Left forelimb (tissue), 1 donor: ENCODE measurements at regions not wholly inside any gene's neighbourhood (a gene's known extent, or its start where the extent isn't known, plus 50 kb on each side); places are given as distances from the start of the nearest gene placed in this dataset.

Experiments
- DNase-seq: peaks from one replicate; pipeline ENCODE4 v3.0.0-alpha.2; 2018; ENCODE audit warnings: low spot score

DNA sequence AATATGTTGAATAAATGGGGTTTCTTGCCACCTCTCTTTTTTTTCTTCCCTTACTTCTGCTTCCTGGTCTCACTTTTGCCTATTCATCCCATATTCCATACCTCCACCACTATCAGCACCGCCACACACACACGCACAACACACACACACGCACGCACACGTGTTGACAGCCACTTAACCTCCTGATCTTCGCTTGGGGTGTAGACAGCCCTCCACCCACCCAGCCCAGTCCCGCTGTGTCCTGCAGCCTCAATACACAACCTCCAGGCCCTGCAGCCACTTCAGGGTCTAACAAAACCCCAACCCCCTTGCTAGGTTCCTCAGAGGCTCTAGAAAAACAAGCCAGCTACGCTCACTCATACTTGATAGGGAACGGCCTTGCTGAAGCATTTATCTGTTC, 72.3 kb downstream of the LINC00237 start:
- DNase-seq, result no peak

- no peak for DNase-seq
Observed at GRCh38 chr20:21031666-21032065, 74.5 kb downstream of the LINC00237 start.

DNA sequence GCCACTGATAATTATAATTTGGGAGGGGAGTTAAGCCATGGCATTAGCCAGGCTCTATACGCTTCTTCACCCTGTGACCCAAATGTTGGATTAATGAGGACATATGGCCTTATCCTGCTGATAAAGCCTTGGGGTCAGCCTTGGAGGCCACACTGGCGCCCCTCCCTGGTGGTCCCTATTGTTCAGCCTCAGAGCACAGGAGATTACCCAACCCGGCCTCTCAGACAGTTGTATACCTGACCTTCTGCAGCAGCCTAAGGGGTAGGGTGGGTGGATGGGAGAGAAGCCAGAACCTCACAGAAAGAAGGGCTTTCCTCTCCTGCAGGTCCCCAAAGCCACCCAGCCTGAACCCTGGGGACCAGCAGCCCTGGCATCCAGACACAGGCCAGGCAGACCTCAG, 76.8 kb downstream of the LINC00237 start:
- no peak for DNase-seq

GRCh38 chr20:21028921-21029320, 77.2 kb downstream of the LINC00237 start:
- no peak for DNase-seq

- no peak for DNase-seq
Observed at GRCh38 chr20:21028436-21028835, 77.7 kb downstream of the LINC00237 start.

- no peak for DNase-seq
Observed at GRCh38 chr20:21027569-21027968, 78.6 kb downstream of the LINC00237 start.

DNA sequence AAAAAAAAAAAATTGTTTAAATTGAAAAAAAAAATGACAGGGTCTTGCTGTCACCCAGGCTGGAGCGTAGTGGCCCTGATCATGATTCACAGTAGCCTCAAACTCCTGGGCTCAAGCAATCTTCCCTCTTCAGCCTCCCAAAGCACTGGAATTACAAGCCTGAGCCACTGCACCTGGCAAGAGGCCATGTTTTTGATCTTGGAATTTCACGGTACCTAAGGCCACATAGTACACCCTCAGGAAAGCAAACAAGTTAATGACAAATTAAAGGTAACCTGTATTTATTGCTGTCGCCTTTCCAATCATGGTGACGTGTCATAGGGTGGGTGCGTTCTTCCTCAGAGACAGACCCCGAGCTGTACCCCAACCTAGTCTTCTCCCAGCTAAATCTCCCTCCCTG, 79.2 kb downstream of the LINC00237 start:
- DNase-seq, result no peak

DNA sequence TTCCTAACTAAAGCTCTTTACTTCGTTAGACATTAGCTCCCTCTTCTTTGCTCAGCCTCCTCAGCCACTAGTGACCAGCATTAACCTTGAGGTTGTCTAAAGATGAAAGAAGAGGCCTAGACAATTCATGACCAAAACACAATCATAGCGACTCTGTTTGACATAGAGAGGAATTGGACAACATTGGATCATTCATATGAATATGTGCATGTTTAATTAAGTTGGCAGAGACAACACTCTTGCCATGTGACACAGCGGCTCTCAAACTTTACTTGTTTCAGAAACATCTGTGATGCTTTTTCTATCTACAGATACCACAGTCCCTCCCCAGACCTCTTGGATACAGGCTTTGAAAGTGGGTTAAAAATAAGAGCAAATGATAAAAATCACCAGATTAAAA, 81.7 kb downstream of the LINC00237 start:
- no peak for DNase-seq

GRCh38 chr20:21022925-21023324, 83.2 kb downstream of the LINC00237 start:
- DNase-seq, result no peak

DNA sequence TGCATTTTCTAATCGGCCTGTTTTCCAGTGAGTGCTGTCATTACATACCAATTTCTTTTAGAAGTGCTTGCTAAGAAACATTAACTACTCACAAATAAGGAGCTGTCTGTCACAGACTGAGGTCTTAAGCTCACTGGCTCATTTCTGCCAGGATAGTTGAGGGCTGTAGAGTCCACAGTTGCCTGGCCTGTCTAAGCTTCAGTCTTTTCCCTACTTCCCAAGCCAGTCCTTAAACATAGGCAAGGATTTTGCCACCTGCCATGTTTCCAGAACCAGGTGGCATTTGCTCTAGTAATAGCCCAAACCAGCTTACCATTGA, 84.7 kb downstream of the LINC00237 start:
- no peak for DNase-seq

DNA sequence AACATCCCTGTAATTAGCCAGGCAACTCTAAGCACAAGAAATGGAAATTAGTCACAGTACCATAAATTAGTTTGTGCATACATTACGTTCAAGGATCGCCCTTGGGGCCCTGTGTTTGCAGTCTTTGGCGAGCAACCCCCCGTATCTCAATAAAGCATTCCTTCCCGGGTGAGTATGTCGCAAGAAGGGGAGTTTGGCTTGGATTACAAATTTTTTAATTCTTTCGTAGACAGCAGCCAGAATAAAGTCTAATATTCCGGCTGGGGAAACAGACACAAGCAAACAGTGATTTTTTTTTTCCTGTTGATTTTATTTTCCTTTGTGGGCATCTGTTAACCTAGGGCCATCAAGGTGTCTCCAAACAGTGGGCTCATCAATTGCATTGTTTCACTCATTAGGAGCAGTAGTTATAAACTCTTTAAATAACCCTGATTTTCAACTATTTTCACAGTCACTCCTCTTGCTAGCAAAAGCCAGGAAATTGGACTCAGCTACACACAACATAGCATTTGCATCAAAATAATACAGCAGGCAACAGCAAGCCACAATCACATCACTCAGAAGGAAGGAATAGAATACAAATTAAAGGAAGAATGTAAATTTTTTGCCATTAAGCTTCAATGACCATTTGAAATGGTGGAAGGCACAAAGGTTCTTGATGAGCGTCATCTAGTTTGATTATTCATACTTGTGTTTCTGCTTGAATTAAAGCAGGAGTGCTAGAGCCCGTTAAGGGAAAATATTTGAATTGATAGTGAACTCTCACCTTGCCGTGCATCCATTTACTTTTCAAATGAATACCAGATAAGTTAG, 85.3 kb downstream of the LINC00237 start:
- DNase-seq, result no peak

DNA sequence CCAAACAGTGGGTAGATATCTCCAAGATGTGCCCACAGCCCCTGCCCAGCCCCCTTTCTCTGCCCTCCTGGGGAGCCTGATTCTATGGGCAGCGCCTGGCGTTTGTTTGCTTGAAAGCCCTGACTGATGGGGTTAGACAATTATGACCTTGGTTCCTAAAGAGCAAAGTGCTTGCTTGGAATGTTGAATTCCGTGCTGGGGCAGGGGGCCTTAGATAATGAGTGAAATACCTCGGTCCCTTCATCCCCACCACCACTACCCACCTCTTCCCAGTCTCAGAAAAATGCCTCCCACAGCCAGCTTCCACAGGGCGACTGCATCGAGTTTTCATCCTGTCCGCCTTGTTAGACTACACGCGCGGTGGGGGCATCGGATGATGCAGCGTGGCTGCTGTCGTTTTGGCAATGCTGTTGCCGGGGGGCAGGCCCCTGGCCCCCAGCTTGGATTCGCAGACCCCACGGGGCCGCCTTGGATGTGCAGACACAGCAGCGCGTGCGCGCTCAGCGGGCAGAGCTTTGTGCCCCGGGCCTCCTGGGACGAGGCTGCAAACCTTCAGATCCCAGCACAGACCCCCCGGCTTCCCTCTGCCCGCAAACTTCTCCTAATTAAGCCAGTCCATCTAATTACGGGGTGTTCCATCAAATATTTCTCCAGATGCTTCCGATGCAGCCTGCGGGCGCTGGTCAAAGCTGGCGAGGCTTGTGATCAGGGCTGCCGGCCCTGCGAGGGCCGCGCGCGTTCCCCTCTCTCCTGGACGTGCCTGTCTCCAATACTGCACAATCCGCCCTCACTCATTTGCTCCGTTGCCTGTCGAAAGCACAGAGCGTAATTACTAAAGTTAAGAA, 86.1 kb downstream of the LINC00237 start:
- no peak for DNase-seq

- DNase-seq, result no peak
Observed at GRCh38 chr20:21019468-21019813, 86.7 kb downstream of the LINC00237 start.

GRCh38 chr20:21018576-21018975, 87.6 kb downstream of the LINC00237 start:
- no peak for DNase-seq

- DNase-seq, result no peak
Observed at GRCh38 chr20:21017528-21018085, 88.6 kb downstream of the LINC00237 start.

- no peak for DNase-seq
Observed at GRCh38 chr20:21016751-21017150, 89.4 kb downstream of the LINC00237 start.

GRCh38 chr20:21014528-21014927, 91.6 kb downstream of the LINC00237 start:
- DNase-seq, result no peak

DNA sequence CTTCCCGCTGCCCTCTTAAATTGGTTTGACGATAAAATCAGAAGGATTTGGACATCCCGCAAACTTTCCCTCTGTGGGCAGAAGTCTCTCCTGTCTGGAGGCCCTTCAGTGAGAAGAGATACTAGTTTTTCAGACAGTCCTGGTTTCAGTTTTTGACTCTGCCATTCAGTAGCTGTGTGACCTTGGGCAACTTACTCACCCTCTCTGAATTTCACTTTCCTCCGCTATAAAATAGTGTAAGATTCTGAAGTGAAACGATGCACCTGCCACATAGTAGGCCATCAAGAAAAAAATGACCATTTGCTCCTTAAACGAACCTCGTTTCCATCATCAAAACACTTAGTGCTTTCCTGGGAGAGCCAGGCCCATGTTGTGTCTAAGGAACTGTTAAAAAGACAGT, 97.2 kb downstream of the LINC00237 start:
- no peak for DNase-seq

GRCh38 chr20:21006611-21007010, 99.5 kb downstream of the LINC00237 start:
- DNase-seq, result no peak

- DNase-seq, result no peak
Observed at GRCh38 chr20:21004386-21005076, 101.6 kb downstream of the LINC00237 start.

DNA sequence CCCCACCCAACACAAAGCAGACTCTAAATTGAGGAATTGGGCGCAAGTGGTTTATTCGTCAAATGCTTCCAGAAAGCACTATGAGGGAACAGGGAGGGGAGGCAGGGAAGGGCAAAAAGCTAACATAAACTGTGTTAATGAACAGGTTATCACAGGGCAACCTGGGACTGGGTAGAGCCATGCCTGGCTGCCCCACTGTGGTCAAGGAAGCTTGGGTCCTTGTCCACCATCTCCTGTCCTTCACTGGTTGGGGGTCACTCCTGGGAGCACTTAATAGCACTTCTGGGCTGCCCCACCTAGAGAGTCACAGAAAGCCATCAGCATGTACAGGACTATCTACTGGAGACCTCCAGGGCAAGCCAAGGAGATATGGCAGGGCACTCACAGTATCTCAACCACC, 102.3 kb downstream of the LINC00237 start:
- DNase-seq, result no peak

- no peak for DNase-seq
Observed at GRCh38 chr20:21002486-21002885, 103.7 kb downstream of the LINC00237 start.

DNA sequence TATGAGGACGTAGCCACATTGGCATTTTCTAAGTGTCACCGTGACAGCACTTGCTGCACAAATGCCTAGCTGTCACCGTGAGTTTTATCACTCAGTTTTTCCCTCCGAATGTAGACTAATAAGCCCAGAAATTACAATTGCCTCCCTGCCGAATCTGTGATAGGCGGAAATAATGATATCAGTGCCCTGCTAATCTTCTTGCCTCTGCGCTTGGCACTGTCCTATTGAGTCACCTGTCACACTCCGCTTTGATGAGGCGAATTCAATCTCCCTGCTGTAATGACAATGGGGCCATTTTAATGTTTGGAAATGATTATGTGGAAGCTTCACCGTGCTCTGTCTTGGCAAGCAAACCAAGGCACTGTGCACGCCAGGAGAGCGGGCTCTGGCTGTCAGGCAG, 112.8 kb downstream of the LINC00237 start:
- no peak for DNase-seq
